DND-41 (cell line): ENCODE measurements at regions not wholly inside any gene's neighbourhood (a gene's known extent, or its start where the extent isn't known, plus 50 kb on each side); places are given as distances from the start of the nearest gene placed in this dataset.

Experiments used
- ATAC-seq: fragments of 200-7000 bp; cut with Tn5 transposase; 3 replicates; pipeline ENCODE4 v1.9.1; 2021; ENCODE audit warnings: low read depth; ENCODE audit not compliant: insufficient read depth
- DNase-seq: peaks from one replicate; pipeline ENCODE4 v3.0.0-alpha.2; 2020
- H2AFZ ChIP-seq: 2 replicates; pipeline ENCODE4 v1.6.0; 2012; ENCODE audit warnings: low read depth, low read length
- H3K27ac ChIP-seq: 2 replicates; pipeline ENCODE4 v1.5.1; 2012; ENCODE audit warnings: low read length, inconsistent platforms
- H3K27me3 ChIP-seq: fragments of 200-600 bp; sonication (generic); 2 replicates; pipeline ENCODE4 v1.6.0; 2012; ENCODE audit warnings: low read length, mild to moderate bottlenecking, inconsistent platforms; ENCODE audit not compliant: insufficient read depth, poor library complexity
- H3K36me3 ChIP-seq: 2 replicates; pipeline ENCODE4 v1.5.1; 2012; ENCODE audit warnings: low read length, inconsistent platforms; ENCODE audit not compliant: insufficient read depth
- H3K4me1 ChIP-seq: 2 replicates; pipeline ENCODE4 v1.5.1; 2012; ENCODE audit warnings: mild to moderate bottlenecking, low read length; ENCODE audit not compliant: insufficient read depth
- H3K4me2 ChIP-seq: 2 replicates; pipeline ENCODE4 v1.6.0; 2012; ENCODE audit warnings: mild to moderate bottlenecking, moderate library complexity, low read length, inconsistent platforms; ENCODE audit not compliant: insufficient read depth
- H3K4me3 ChIP-seq, 2 experiments: fragments of 200-600 bp in 1 of 2; shearing (Covaris generic) in 1 of 2; 2 replicates each; pipeline ENCODE4 v1.5.1; 2012 to 2016; ENCODE audit warnings: inconsistent platforms in 2 of 2, low read length in 2 of 2, mild to moderate bottlenecking in 2 of 2, low read depth in 1 of 2, moderate library complexity in 1 of 2
- H3K79me2 ChIP-seq: 2 replicates; pipeline ENCODE4 v1.6.0; 2012; ENCODE audit warnings: low read length, inconsistent platforms; ENCODE audit not compliant: insufficient read depth
- H3K9ac ChIP-seq: 2 replicates; pipeline ENCODE4 v1.6.0; 2012; ENCODE audit warnings: low read depth, mild to moderate bottlenecking, inconsistent platforms, low read length, moderate library complexity
- H3K9me3 ChIP-seq: 2 replicates; pipeline ENCODE4 v1.5.1; 2012; ENCODE audit warnings: low read length, moderate library complexity, mild to moderate bottlenecking, inconsistent platforms; ENCODE audit not compliant: insufficient read depth, severe bottlenecking
- H4K20me1 ChIP-seq: 2 replicates; pipeline ENCODE4 v1.6.0; 2012; ENCODE audit warnings: low read length; ENCODE audit not compliant: insufficient read depth
- CTCF ChIP-seq: IDR thresholded peaks from 2 replicates; pipeline ENCODE4 v1.5.1; 2012; ENCODE audit warnings: borderline replicate concordance, low read length, moderate library complexity, mild to moderate bottlenecking; ENCODE audit not compliant: poor library complexity, severe bottlenecking; ENCODE audit errors: extremely low read depth
- EZH2 ChIP-seq: IDR thresholded peaks from 3 replicates; pipeline ENCODE4 v1.6.1; 2012; ENCODE audit warnings: borderline replicate concordance, low read depth, mild to moderate bottlenecking, moderate library complexity, low read length, inconsistent platforms; ENCODE audit not compliant: severe bottlenecking

- Histone ChIP-seq H3K79me2 (no peaks in the 10 kb centered on the region), H3K4me1 (no peaks in the 10 kb centered on the region), H3K9ac (no peak overlapping the region), H3K36me3 (no peaks in the 10 kb centered on the region), H3K27me3 (no peaks in the 10 kb centered on the region), H3K4me3 (no peak overlapping the region), H4K20me1 (no peaks in the 10 kb centered on the region), H2AFZ (no peak overlapping the region), H3K4me2 (no peak overlapping the region), H3K27ac (no peak overlapping the region), H3K9me3 (no peaks in the 10 kb centered on the region)
- TF ChIP-seq CTCF (no peak), EZH2 (no peak)
- no peak for ATAC-seq
- no peak for DNase-seq
These were observed 227.5 kb upstream of the CNTN5 start for GRCh38 chr11:98793276-98793675.

DNA sequence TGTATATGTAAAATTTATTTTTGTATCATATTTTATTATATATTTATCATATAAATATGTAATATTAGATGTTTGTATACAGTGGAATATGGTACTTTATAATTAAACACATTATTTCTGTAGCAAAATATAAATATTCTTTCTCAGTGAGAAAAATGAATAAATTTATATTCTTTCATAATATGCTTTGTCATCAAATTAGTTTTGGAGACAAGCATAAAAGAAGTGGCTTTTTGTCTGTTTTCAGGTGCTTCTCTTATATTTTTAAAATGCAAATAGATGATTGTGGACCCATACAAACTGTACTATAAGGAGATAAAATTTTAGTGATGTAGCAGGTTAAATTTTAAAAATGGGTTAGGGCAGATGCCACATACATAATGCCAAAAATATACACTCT is 222.4 kb upstream of the CNTN5 start:
- Histone ChIP-seq H3K27me3 (no peaks in the 10 kb centered on the region), H3K4me1 (no peaks in the 10 kb centered on the region), H2AFZ (no peak overlapping the region), H3K9me3 (no peaks in the 10 kb centered on the region), H3K4me2 (no peak overlapping the region), H3K9ac (no peak overlapping the region), H3K79me2 (no peaks in the 10 kb centered on the region), H3K27ac (no peak overlapping the region), H3K36me3 (no peaks in the 10 kb centered on the region), H3K4me3 (no peak overlapping the region), H4K20me1 (no peaks in the 10 kb centered on the region)
- no peak for TF ChIP-seq EZH2
- no peak for TF ChIP-seq CTCF
- DNase-seq (no peak), ATAC-seq (no peak)

DNA sequence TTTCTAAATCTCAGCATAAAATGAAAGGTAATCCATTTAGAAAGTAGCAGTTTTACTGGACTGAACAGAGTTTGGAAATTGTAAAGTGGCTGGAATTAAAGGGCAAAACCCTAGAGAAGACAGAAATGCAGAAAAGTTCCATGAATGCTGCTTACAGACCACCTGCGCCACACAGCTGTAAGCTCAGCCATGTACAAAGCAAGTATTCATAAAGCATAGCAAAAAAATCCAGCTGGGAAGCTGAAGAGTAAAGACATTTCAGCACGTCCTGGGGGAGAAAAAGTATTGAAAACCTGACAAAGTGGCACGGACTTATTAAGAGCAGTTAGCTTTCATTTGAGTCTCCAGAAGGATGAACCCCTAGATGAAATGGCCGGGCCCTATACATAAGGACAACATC is 220.1 kb upstream of the CNTN5 start:
- no peak for DNase-seq
- Histone ChIP-seq H3K9ac (no peak overlapping the region), H4K20me1 (no peaks in the 10 kb centered on the region), H3K4me3 (no peak overlapping the region), H3K79me2 (no peaks in the 10 kb centered on the region), H3K4me1 (no peaks in the 10 kb centered on the region), H3K9me3 (no peaks in the 10 kb centered on the region), H3K27me3 (no peaks in the 10 kb centered on the region), H3K4me2 (no peak overlapping the region), H3K27ac (no peak overlapping the region), H3K36me3 (no peaks in the 10 kb centered on the region), H2AFZ (no peak overlapping the region)
- no peak for TF ChIP-seq CTCF
- no peak for TF ChIP-seq EZH2
- no peak for ATAC-seq
